ENCODE measurements at regions not wholly inside any gene's neighbourhood (a gene's known extent, or its start where the extent isn't known, plus 50 kb on each side); places are given as distances from the start of the nearest gene placed in this dataset.

DNA sequence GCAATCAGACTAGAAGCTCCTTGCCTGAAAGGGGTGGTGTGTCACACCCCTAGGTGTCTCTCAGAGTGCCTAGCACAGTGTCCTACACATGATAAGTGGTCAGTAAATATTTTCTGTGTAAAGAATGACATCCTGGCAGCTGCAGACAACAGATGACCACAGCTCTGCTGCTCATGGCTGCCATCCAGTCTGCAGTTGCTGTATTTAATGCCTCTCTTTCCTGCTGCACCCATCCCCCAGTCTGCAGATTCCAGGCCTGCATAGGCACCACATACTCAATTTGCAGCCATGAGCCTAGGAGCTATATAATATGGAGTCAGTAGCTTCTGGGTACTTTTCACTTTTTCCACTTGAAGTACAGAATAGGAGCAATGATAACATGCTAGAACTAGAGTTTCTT lies 94.9 kb upstream of the NR4A3 start:
- Histone ChIP-seq H3K27ac (ENCODE audit: low read length) (no peak overlapping the region), H3K4me1 (ENCODE audit: control insufficient read depth, low read depth, low read length) (peaks cover 12% of the 10 kb centered on the region), H3K36me3 (ENCODE audit: control insufficient read depth, low read depth, low read length) (no peaks in the 10 kb centered on the region), H3K4me3 (ENCODE audit: low read length) (no peak overlapping the region), H3K9ac (ENCODE audit: low read length) (no peak overlapping the region), H3K9me3 (ENCODE audit: control insufficient read depth, low read depth, low read length) (no peaks in the 10 kb centered on the region), H3K27me3 (ENCODE audit: control insufficient read depth, insufficient read depth, low read length) (no peaks in the 10 kb centered on the region)

DNA sequence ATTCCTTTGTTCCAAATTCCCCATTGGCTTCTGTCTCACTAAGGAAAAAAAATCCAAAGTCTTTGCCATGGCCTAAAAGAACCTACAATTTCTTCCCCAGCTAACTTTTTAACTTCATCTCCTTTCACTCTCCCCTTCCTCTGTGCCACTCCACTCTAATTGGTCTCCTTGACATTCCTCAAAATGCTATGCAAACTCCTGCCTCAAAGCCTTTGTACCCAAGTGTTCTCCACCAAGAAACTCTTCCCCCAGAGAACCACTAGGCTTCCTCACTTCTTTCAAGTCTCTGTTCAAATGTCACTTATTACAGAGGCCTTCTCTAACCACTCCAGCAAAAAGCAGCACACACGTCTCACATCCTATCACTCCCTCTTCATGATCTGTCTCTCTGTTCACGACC lies 91.6 kb upstream of the NR4A3 start:
- Histone ChIP-seq H3K4me3 (ENCODE audit: low read length) (no peak overlapping the region), H3K4me1 (ENCODE audit: control insufficient read depth, low read depth, low read length) (no peaks in the 10 kb centered on the region), H3K36me3 (ENCODE audit: control insufficient read depth, low read depth, low read length) (no peaks in the 10 kb centered on the region), H3K27ac (ENCODE audit: low read length) (no peak overlapping the region), H3K9me3 (ENCODE audit: control insufficient read depth, low read depth, low read length) (no peaks in the 10 kb centered on the region), H3K27me3 (ENCODE audit: control insufficient read depth, insufficient read depth, low read length) (no peaks in the 10 kb centered on the region), H3K9ac (ENCODE audit: low read length) (no peak overlapping the region)

DNA sequence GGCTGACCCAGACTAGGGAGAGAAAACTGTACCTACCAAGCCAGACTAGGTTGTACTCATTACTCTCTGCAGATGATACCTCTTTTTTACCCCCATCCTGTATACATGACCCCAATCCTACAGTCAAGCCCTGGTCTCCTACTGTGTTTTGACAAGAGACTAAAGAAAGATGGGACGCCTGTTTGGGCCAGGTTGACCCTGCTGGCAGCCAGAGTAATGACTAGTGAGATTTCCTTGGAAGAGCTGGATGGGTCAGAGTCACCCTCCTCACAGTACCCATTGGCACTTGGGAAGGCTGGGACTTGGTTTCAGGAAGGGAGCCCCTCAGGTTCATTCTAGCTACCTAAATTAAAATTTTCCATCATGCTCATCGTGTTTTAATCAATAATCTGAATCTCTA lies 89.7 kb upstream of the NR4A3 start:
- no peak overlapping the region for H3K9ac ChIP-seq (ENCODE audit: low read length)
- no peak overlapping the region for H3K27ac ChIP-seq (ENCODE audit: low read length)
- no peaks in the 10 kb centered on the region for H3K27me3 ChIP-seq (ENCODE audit: control insufficient read depth, insufficient read depth, low read length)

DNA sequence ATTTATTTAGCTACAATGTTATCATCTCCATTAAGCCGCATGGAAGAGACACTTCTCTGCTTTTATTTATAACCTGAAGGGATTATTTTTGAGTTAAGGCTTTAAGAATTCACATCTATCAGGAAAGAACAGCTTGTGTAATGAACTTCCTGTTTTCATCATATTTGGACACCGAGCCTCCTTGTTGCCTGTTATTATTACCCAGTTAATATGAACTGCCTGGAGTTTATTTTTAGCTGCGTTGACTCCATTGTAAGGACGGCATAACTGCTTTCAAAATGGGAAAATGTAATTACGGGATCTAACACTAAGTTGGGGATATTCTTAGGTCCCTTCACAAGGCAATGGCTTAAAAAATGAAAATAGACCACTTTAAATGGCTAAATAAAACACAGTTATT lies 89.0 kb upstream of the NR4A3 start:
- no peaks in the 10 kb centered on the region for H3K9me3 ChIP-seq (ENCODE audit: control insufficient read depth, low read depth, low read length)
- H3K4me3 ChIP-seq (ENCODE audit: low read length) = no peak overlapping the region
- H3K9ac ChIP-seq (ENCODE audit: low read length) = no peak overlapping the region
- no peak overlapping the region for H3K27ac ChIP-seq (ENCODE audit: low read length)
- H3K36me3 ChIP-seq (ENCODE audit: control insufficient read depth, low read depth, low read length) = no peaks in the 10 kb centered on the region
- no peaks in the 10 kb centered on the region for H3K4me1 ChIP-seq (ENCODE audit: control insufficient read depth, low read depth, low read length)
- H3K27me3 ChIP-seq (ENCODE audit: control insufficient read depth, insufficient read depth, low read length) = no peaks in the 10 kb centered on the region

More for the DNA sequence above, 89.7 kb upstream of the NR4A3 start:
- H3K9me3 ChIP-seq (ENCODE audit: control insufficient read depth, low read depth, low read length) = no peaks in the 10 kb centered on the region
- H3K4me1 ChIP-seq (ENCODE audit: control insufficient read depth, low read depth, low read length) = no peaks in the 10 kb centered on the region
- H3K4me3 ChIP-seq (ENCODE audit: low read length) = no peak overlapping the region
- no peaks in the 10 kb centered on the region for H3K36me3 ChIP-seq (ENCODE audit: control insufficient read depth, low read depth, low read length)

DNA sequence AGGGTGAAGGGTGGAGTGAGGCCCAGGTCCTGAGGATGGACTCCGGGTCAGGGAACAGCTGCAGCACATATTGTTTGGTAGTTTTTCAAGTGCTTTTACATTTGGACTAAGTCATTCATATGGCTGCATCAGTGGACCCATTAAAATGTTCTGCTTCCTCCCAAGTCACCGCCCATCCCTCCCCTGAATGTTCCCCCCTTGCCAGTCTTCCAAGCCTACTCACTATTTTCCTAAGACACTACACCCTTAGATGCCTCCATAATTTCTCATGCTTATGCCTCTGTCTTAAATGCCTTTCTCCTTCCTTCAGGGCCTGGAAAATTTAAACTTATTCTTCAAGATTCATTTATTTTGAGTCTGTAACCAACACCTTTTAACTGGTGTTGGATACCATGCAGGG lies 86.6 kb upstream of the NR4A3 start:
- H3K4me1 ChIP-seq (ENCODE audit: control insufficient read depth, low read depth, low read length) = no peaks in the 10 kb centered on the region

DNA sequence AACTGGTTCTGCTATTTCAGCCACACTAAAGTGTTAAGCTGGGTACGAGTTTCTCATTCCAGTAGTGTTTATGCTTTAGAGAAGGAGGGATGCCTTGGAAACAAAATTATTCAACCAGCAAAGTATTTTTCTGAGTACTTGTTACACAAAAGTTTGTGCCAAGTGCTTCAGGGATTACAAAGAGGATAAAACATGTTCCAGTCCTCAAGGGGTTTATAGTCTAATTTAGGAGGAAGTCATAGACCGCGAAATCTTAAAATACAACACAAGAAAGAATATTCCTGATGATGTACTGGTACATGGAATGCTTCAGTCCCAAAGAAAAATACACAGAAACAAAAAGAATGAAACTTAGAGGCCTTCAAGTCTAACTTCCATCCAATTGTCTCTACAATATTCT lies 85.4 kb upstream of the NR4A3 start:
- Histone ChIP-seq H3K36me3 (ENCODE audit: control insufficient read depth, low read depth, low read length) (no peaks in the 10 kb centered on the region), H3K27me3 (ENCODE audit: control insufficient read depth, insufficient read depth, low read length) (no peaks in the 10 kb centered on the region), H3K4me3 (ENCODE audit: low read length) (no peak overlapping the region), H3K9me3 (ENCODE audit: control insufficient read depth, low read depth, low read length) (no peaks in the 10 kb centered on the region), H3K27ac (ENCODE audit: low read length) (no peak overlapping the region), H3K4me1 (ENCODE audit: control insufficient read depth, low read depth, low read length) (no peaks in the 10 kb centered on the region), H3K9ac (ENCODE audit: low read length) (no peak overlapping the region)

More for the DNA sequence above, 86.6 kb upstream of the NR4A3 start:
- Histone ChIP-seq H3K36me3 (ENCODE audit: control insufficient read depth, low read depth, low read length) (no peaks in the 10 kb centered on the region), H3K27me3 (ENCODE audit: control insufficient read depth, insufficient read depth, low read length) (no peaks in the 10 kb centered on the region), H3K4me3 (ENCODE audit: low read length) (no peak overlapping the region), H3K27ac (ENCODE audit: low read length) (no peak overlapping the region), H3K9me3 (ENCODE audit: control insufficient read depth, low read depth, low read length) (no peaks in the 10 kb centered on the region), H3K9ac (ENCODE audit: low read length) (no peak overlapping the region)

DNA sequence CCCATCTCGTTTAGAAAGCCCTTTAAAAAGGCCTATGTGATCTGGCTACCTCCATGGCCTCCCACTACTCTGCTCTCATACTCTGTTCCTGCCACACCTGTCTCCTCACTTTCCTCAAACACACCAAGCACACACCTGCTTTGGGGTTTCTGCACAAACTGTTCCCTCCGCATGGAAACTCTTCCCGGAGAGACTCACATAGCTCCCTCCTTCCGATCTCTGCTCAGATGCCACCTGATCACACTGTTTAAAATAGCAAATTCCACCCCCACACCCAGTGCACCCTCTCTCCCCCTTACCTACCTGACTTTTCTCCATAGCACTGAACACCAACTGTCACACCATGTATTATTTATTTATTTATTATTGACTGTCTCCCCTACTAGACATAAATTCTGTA lies 84.0 kb upstream of the NR4A3 start:
- H3K4me1 ChIP-seq (ENCODE audit: control insufficient read depth, low read depth, low read length) = no peaks in the 10 kb centered on the region
- H3K27me3 ChIP-seq (ENCODE audit: control insufficient read depth, insufficient read depth, low read length) = no peaks in the 10 kb centered on the region
- H3K9me3 ChIP-seq (ENCODE audit: control insufficient read depth, low read depth, low read length) = no peaks in the 10 kb centered on the region
- H3K9ac ChIP-seq (ENCODE audit: low read length) = no peak overlapping the region
- no peak overlapping the region for H3K27ac ChIP-seq (ENCODE audit: low read length)
- no peak overlapping the region for H3K4me3 ChIP-seq (ENCODE audit: low read length)
- no peaks in the 10 kb centered on the region for H3K36me3 ChIP-seq (ENCODE audit: control insufficient read depth, low read depth, low read length)

DNA sequence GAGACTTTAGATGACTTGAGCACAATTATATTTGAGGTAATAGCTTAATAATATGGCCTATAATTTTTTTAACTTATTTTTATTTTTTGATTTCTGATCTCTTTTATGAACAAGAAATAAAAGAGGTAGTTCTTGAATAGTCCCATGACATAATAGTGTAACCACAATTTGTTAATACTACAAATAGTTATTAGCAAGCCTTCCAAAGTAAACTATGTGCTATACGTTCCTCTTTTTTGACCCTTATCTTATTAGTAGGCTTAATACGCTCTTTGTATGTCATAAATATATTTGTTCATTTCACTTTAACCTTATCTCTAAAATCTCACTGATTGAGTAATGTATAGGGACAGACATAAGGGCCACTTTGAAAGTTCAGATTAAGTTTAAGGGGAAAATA lies 78.7 kb upstream of the NR4A3 start:
- H3K9ac ChIP-seq (ENCODE audit: low read length) = no peak overlapping the region
- H3K4me1 ChIP-seq (ENCODE audit: control insufficient read depth, low read depth, low read length) = peaks cover 11% of the 10 kb centered on the region

DNA sequence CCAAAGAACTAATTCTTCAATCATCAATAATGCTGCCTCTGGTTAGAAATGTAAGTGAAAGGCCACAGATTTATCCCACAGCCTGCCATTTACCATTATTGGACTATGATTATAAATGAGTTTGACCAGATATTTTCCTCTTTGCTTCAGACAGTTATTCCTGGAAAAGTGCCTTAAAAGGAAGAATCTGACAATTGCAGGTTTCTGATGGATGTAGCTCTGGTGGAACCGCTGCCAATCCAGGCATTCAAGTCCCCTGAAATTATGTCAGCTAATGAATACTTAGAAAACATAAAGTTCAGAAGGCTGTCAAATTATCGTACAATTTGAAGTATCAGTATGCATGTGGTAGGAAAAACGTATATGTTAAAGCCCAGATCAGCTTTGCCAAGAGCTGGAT lies 78.2 kb upstream of the NR4A3 start:
- no peaks in the 10 kb centered on the region for H3K9me3 ChIP-seq (ENCODE audit: control insufficient read depth, low read depth, low read length)
- H3K9ac ChIP-seq (ENCODE audit: low read length) = no peak overlapping the region
- H3K4me3 ChIP-seq (ENCODE audit: low read length) = no peak overlapping the region
- no peak overlapping the region for H3K27ac ChIP-seq (ENCODE audit: low read length)
- peaks cover 11% of the 10 kb centered on the region for H3K4me1 ChIP-seq (ENCODE audit: control insufficient read depth, low read depth, low read length)
- no peaks in the 10 kb centered on the region for H3K36me3 ChIP-seq (ENCODE audit: control insufficient read depth, low read depth, low read length)
- H3K27me3 ChIP-seq (ENCODE audit: control insufficient read depth, insufficient read depth, low read length) = no peaks in the 10 kb centered on the region

More for the DNA sequence above, 78.7 kb upstream of the NR4A3 start:
- Histone ChIP-seq H3K9me3 (ENCODE audit: control insufficient read depth, low read depth, low read length) (no peaks in the 10 kb centered on the region), H3K27me3 (ENCODE audit: control insufficient read depth, insufficient read depth, low read length) (no peaks in the 10 kb centered on the region), H3K4me3 (ENCODE audit: low read length) (no peak overlapping the region), H3K36me3 (ENCODE audit: control insufficient read depth, low read depth, low read length) (no peaks in the 10 kb centered on the region), H3K27ac (ENCODE audit: low read length) (no peak overlapping the region)

DNA sequence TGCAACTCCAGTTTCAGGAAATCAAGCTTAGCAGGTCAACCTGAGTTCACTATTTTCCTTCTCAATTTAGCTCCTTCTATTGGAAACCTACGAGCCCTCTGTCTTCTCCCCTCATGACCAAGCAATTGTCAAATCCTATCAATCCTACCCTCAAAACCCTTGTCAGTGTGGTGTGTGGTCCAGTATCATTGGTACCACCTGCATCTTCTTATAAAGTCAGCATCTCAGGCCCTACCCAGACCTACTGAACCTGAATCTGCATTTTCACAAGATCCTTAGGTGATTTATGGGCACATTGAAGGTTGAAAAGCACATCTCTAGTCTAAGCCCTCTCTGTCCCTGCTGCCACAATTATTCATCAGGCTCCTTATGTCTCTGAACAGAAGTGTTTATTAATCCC lies 77.6 kb upstream of the NR4A3 start:
- H3K27ac ChIP-seq (ENCODE audit: low read length) = no peak overlapping the region
- no peaks in the 10 kb centered on the region for H3K36me3 ChIP-seq (ENCODE audit: control insufficient read depth, low read depth, low read length)
- no peaks in the 10 kb centered on the region for H3K9me3 ChIP-seq (ENCODE audit: control insufficient read depth, low read depth, low read length)
- H3K27me3 ChIP-seq (ENCODE audit: control insufficient read depth, insufficient read depth, low read length) = no peaks in the 10 kb centered on the region
- H3K4me3 ChIP-seq (ENCODE audit: low read length) = no peak overlapping the region
- H3K9ac ChIP-seq (ENCODE audit: low read length) = no peak overlapping the region
- peaks cover 11% of the 10 kb centered on the region for H3K4me1 ChIP-seq (ENCODE audit: control insufficient read depth, low read depth, low read length)

DNA sequence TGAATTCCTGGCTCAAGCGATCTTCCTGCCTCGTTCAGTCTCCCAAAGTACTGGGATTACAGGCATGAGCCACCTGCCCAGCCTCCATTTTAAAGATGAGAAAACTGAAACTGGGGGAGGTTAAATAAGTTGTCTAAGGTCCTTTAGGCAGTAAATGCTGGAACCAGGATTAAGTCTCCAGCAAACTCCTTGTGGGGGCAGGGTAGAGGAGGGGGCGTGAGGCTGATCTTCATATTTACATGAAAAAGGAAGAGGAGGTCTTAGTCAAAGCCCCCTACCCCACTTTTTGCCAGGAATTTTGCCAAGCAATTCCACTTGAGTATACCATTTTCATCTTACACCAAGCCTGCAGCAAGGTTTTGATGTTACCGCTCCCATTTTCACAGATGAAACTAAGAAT lies 76.6 kb upstream of the NR4A3 start:
- no peaks in the 10 kb centered on the region for H3K9me3 ChIP-seq (ENCODE audit: control insufficient read depth, low read depth, low read length)
- H3K27ac ChIP-seq (ENCODE audit: low read length) = no peak overlapping the region
- H3K4me1 ChIP-seq (ENCODE audit: control insufficient read depth, low read depth, low read length) = peaks cover 11% of the 10 kb centered on the region
- H3K27me3 ChIP-seq (ENCODE audit: control insufficient read depth, insufficient read depth, low read length) = no peaks in the 10 kb centered on the region
- H3K9ac ChIP-seq (ENCODE audit: low read length) = no peak overlapping the region
- no peak overlapping the region for H3K4me3 ChIP-seq (ENCODE audit: low read length)
- H3K36me3 ChIP-seq (ENCODE audit: control insufficient read depth, low read depth, low read length) = no peaks in the 10 kb centered on the region

DNA sequence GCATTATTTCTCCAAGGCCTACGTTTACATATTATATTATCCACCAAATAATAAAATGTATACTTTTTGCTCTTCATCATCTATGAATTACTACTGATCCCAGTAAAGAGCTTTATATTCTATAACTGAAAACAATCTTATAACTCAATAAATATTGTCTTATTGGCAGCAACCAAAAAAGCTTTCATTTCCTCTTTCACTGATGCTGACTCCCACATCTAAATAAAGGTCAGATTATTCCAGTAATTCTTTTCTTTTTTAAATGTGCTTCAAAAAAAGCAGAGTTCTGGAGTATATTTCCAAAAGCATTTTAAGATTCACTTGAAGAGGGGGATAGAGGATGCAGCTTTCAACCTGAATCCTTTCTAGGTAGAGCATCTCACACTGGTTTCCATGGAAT lies 75.3 kb upstream of the NR4A3 start:
- no peak overlapping the region for H3K4me3 ChIP-seq (ENCODE audit: low read length)
- no peaks in the 10 kb centered on the region for H3K36me3 ChIP-seq (ENCODE audit: control insufficient read depth, low read depth, low read length)
- H3K9me3 ChIP-seq (ENCODE audit: control insufficient read depth, low read depth, low read length) = no peaks in the 10 kb centered on the region
- peaks cover 11% of the 10 kb centered on the region for H3K4me1 ChIP-seq (ENCODE audit: control insufficient read depth, low read depth, low read length)
- H3K9ac ChIP-seq (ENCODE audit: low read length) = no peak overlapping the region
- H3K27ac ChIP-seq (ENCODE audit: low read length) = no peak overlapping the region
- H3K27me3 ChIP-seq (ENCODE audit: control insufficient read depth, insufficient read depth, low read length) = no peaks in the 10 kb centered on the region

All from iPS-18a (cell line).